ENCODE measurements at regions not wholly inside any gene's neighbourhood (a gene's known extent, or its start where the extent isn't known, plus 50 kb on each side); places are given as distances from the start of the nearest gene placed in this dataset.

- no peak for DNase-seq
Observed at GRCh38 chr2:43050866-43051265, 175.5 kb downstream of the ZFP36L2 start.

GRCh38 chr2:43049836-43050801 is 176.3 kb downstream of the ZFP36L2 start:
- DNase-seq = no peak

- no peak for DNase-seq
Observed at GRCh38 chr2:43047187-43047780, 179.1 kb downstream of the ZFP36L2 start.

GRCh38 chr2:43045866-43046265 is 180.5 kb downstream of the ZFP36L2 start:
- DNase-seq = no peak

GRCh38 chr2:43044093-43044681 is 182.2 kb downstream of the ZFP36L2 start:
- no peak for DNase-seq

GRCh38 chr2:43043553-43043870 is 182.9 kb downstream of the ZFP36L2 start:
- no peak for DNase-seq

- DNase-seq = no peak
Observed at GRCh38 chr2:43041661-43042360, 184.6 kb downstream of the ZFP36L2 start.

GRCh38 chr2:43041173-43041591 is 185.2 kb downstream of the ZFP36L2 start:
- DNase-seq = no peak

GRCh38 chr2:43040084-43040854 is 186.1 kb downstream of the ZFP36L2 start:
- DNase-seq = no peak

- no peak for DNase-seq
Observed at GRCh38 chr2:43039376-43040080, 186.9 kb downstream of the ZFP36L2 start.

GRCh38 chr2:43038696-43039094 is 187.7 kb downstream of the ZFP36L2 start:
- no peak for DNase-seq

- no peak for DNase-seq
Observed at GRCh38 chr2:43038034-43038695, 188.2 kb downstream of the ZFP36L2 start.

GRCh38 chr2:43035922-43036321 is 190.5 kb downstream of the ZFP36L2 start:
- no peak for DNase-seq

- DNase-seq = no peak
Observed at GRCh38 chr2:43034921-43035320, 191.5 kb downstream of the ZFP36L2 start.

GRCh38 chr2:43034242-43034619 is 192.2 kb downstream of the ZFP36L2 start:
- no peak for DNase-seq

- DNase-seq = no peak
Observed at GRCh38 chr2:43033466-43034241, 192.8 kb downstream of the ZFP36L2 start.

- no peak for DNase-seq
Observed at GRCh38 chr2:43033016-43033270, 193.5 kb downstream of the ZFP36L2 start.

- no peak for DNase-seq
Observed at GRCh38 chr2:43032213-43033015, 194.0 kb downstream of the ZFP36L2 start.

GRCh38 chr2:43031471-43032212 is 194.8 kb downstream of the ZFP36L2 start:
- no peak for DNase-seq

Data from CD4-positive, alpha-beta T cell treated with Interleukin-21 for 1 hour (primary cell).